Neural cell (in vitro differentiated cells): ENCODE measurements at regions not wholly inside any gene's neighbourhood (a gene's known extent, or its start where the extent isn't known, plus 50 kb on each side); places are given as distances from the start of the nearest gene placed in this dataset.

Source experiments
- H2AFZ ChIP-seq: fragments of 200-600, 300-800 bp; sonication (generic), shearing (Covaris generic); 2 replicates; pipeline ENCODE4 v1.6.0; 2014; ENCODE audit warnings: low read depth, mild to moderate bottlenecking, antibody characterized with exemption, low read length, moderate library complexity
- H3F3A ChIP-seq: fragments of 200-600 bp; shearing (Covaris generic); 2 replicates; pipeline ENCODE4 v1.6.1; 2016; ENCODE audit warnings: mild to moderate bottlenecking, moderate library complexity, mixed read lengths, antibody characterized with exemption, low read length; ENCODE audit not compliant: insufficient read depth, poor library complexity, severe bottlenecking
- H3K27ac ChIP-seq: fragments of 200-600, 300-800 bp; sonication (generic), shearing (Covaris generic); 2 replicates; pipeline ENCODE4 v1.5.1; 2014; ENCODE audit warnings: mild to moderate bottlenecking, low read length, moderate library complexity
- H3K27me3 ChIP-seq: fragments of 300-800, 200-600 bp; sonication (generic), shearing (Covaris generic); 2 replicates; pipeline ENCODE4 v1.6.0; 2014; ENCODE audit warnings: mild to moderate bottlenecking, low read depth, low read length, moderate library complexity; ENCODE audit not compliant: insufficient read depth
- H3K36me3 ChIP-seq: fragments of 300-800, 200-600 bp; sonication (generic), shearing (Covaris generic); 2 replicates; pipeline ENCODE4 v1.5.1; 2014; ENCODE audit warnings: mild to moderate bottlenecking, antibody characterized with exemption, low read length, moderate library complexity; ENCODE audit not compliant: insufficient read depth
- H3K4me2 ChIP-seq: fragments of 300-800, 200-600 bp; sonication (generic), shearing (Covaris generic); 2 replicates; pipeline ENCODE4 v1.6.0; 2014; ENCODE audit warnings: mild to moderate bottlenecking, low read length
- H3K4me3 ChIP-seq: fragments of 300-800, 200-600 bp; sonication (generic), shearing (Covaris generic); 2 replicates; pipeline ENCODE4 v1.5.1; 2014; ENCODE audit warnings: mild to moderate bottlenecking, low read length, moderate library complexity
- H3K79me2 ChIP-seq: fragments of 200-600 bp; shearing (Covaris generic); replicated peaks from 2 replicates; pipeline ENCODE4 v1.6.0; 2014; ENCODE audit warnings: mild to moderate bottlenecking, low read length, moderate library complexity; ENCODE audit not compliant: insufficient read depth
- H3K9ac ChIP-seq: fragments of 300-800, 200-600 bp; sonication (generic), shearing (Covaris generic); 2 replicates; pipeline ENCODE4 v1.6.1; 2016; ENCODE audit warnings: mild to moderate bottlenecking, low read length, mixed read lengths
- H3K9me2 ChIP-seq: fragments of 200-600 bp; shearing (Covaris generic); 2 replicates; pipeline ENCODE4 v1.6.1; 2016; ENCODE audit warnings: mild to moderate bottlenecking, low read length, mixed read lengths; ENCODE audit not compliant: insufficient read depth
- H3K9me3 ChIP-seq: fragments of 200-600, 300-800 bp; sonication (generic), shearing (Covaris generic); 2 replicates; pipeline ENCODE4 v1.6.1; 2016; ENCODE audit warnings: mild to moderate bottlenecking, mixed run types, low read length, moderate library complexity, mixed read lengths
- H4K20me1 ChIP-seq: fragments of 200-600 bp; shearing (Covaris generic); 2 replicates; pipeline ENCODE4 v1.6.1; 2016; ENCODE audit warnings: mild to moderate bottlenecking, mixed run types; ENCODE audit not compliant: insufficient read depth
- CTCF ChIP-seq: fragments of 450-650 bp; IDR thresholded peaks from 2 replicates; pipeline ENCODE4 v1.5.1; 2014; ENCODE audit warnings: antibody characterized with exemption, mild to moderate bottlenecking, moderate library complexity; ENCODE audit not compliant: poor library complexity, severe bottlenecking
- EP300 ChIP-seq: fragments of 450-650 bp; conservative IDR thresholded peaks from 2 replicates; pipeline ENCODE4 v1.6.1; 2014; ENCODE audit warnings: antibody characterized with exemption, mild to moderate bottlenecking, moderate library complexity; ENCODE audit not compliant: poor library complexity, severe bottlenecking
- EZH2 ChIP-seq: fragments of 200-600, 300-800 bp; shearing (Covaris generic), sonication (generic); IDR thresholded peaks from 2 replicates; pipeline ENCODE4 v1.6.1; 2014; ENCODE audit warnings: antibody characterized with exemption, low read length, borderline replicate concordance, mild to moderate bottlenecking; ENCODE audit not compliant: insufficient read depth, poor library complexity, severe bottlenecking
- MXI1 ChIP-seq: fragments of 450-650 bp; conservative IDR thresholded peaks from 2 replicates; pipeline ENCODE4 v1.6.1; 2014; ENCODE audit warnings: antibody characterized with exemption, mild to moderate bottlenecking; ENCODE audit not compliant: poor library complexity, severe bottlenecking
- POLR2AphosphoS5 ChIP-seq: IDR thresholded peaks from 2 replicates; pipeline ENCODE4 v1.6.1; 2012
- RAD21 ChIP-seq: fragments of 450-650 bp; conservative IDR thresholded peaks from 2 replicates; pipeline ENCODE4 v1.6.1; 2014; ENCODE audit warnings: antibody characterized with exemption, mild to moderate bottlenecking, moderate library complexity
- SMC3 ChIP-seq: fragments of 450-650 bp; conservative IDR thresholded peaks from 2 replicates; pipeline ENCODE4 v1.6.1; 2014; ENCODE audit warnings: antibody characterized with exemption, mild to moderate bottlenecking, moderate library complexity; ENCODE audit not compliant: poor library complexity
- TAF1 ChIP-seq: IDR thresholded peaks from 2 replicates; pipeline ENCODE4 v1.6.1; 2012; ENCODE audit warnings: low read depth
- TF ChIP-seq, protein P1 (sequence below): IDR thresholded peaks from 2 replicates; pipeline ENCODE4 v1.6.1; 2012; ENCODE audit warnings: borderline replicate concordance

- Histone ChIP-seq H3K9me3 (no peaks in the 10 kb centered on the region), H3K36me3 (no peaks in the 10 kb centered on the region), H3F3A (no peaks in the 10 kb centered on the region), H3K27ac (no peak overlapping the region), H3K79me2 (no peaks in the 10 kb centered on the region), H3K9ac (no peak overlapping the region), H3K9me2 (no peaks in the 10 kb centered on the region), H3K4me3 (no peak overlapping the region), H2AFZ (no peak overlapping the region), H4K20me1 (no peaks in the 10 kb centered on the region), H3K4me2 (no peak overlapping the region), H3K27me3 (no peaks in the 10 kb centered on the region)
- TF ChIP-seq, protein P1, sequence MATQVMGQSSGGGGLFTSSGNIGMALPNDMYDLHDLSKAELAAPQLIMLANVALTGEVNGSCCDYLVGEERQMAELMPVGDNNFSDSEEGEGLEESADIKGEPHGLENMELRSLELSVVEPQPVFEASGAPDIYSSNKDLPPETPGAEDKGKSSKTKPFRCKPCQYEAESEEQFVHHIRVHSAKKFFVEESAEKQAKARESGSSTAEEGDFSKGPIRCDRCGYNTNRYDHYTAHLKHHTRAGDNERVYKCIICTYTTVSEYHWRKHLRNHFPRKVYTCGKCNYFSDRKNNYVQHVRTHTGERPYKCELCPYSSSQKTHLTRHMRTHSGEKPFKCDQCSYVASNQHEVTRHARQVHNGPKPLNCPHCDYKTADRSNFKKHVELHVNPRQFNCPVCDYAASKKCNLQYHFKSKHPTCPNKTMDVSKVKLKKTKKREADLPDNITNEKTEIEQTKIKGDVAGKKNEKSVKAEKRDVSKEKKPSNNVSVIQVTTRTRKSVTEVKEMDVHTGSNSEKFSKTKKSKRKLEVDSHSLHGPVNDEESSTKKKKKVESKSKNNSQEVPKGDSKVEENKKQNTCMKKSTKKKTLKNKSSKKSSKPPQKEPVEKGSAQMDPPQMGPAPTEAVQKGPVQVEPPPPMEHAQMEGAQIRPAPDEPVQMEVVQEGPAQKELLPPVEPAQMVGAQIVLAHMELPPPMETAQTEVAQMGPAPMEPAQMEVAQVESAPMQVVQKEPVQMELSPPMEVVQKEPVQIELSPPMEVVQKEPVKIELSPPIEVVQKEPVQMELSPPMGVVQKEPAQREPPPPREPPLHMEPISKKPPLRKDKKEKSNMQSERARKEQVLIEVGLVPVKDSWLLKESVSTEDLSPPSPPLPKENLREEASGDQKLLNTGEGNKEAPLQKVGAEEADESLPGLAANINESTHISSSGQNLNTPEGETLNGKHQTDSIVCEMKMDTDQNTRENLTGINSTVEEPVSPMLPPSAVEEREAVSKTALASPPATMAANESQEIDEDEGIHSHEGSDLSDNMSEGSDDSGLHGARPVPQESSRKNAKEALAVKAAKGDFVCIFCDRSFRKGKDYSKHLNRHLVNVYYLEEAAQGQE = no peak
- TF ChIP-seq SMC3 (no peak), POLR2AphosphoS5 (no peak), EZH2 (no peak), RAD21 (no peak), MXI1 (no peak), TAF1 (no peak), CTCF (no peak), EP300 (no peak)
These were observed 230.0 kb downstream of the HS3ST1 start for GRCh38 chr4:11198516-11199305.

- no peaks in the 10 kb centered on the region for H3K79me2 ChIP-seq
- H3K4me3 ChIP-seq = no peak overlapping the region
- no peak overlapping the region for H3K4me2 ChIP-seq
- H4K20me1 ChIP-seq = no peaks in the 10 kb centered on the region
- H3K9me3 ChIP-seq = no peaks in the 10 kb centered on the region
- H2AFZ ChIP-seq = no peak overlapping the region
- no peak for TF ChIP-seq EP300
- TF ChIP-seq RAD21 = no peak
- TF ChIP-seq EZH2 = no peak
- no peak for TF ChIP-seq MXI1
- no peak for TF ChIP-seq POLR2AphosphoS5
- TF ChIP-seq TAF1 = no peak
- no peak for TF ChIP-seq SMC3
- TF ChIP-seq CTCF = no peak
- TF ChIP-seq, protein P1 = no peak
- H3F3A ChIP-seq = no peaks in the 10 kb centered on the region
- no peaks in the 10 kb centered on the region for H3K36me3 ChIP-seq
- H3K9ac ChIP-seq = no peak overlapping the region
- H3K9me2 ChIP-seq = no peaks in the 10 kb centered on the region
- no peak overlapping the region for H3K27ac ChIP-seq
- no peaks in the 10 kb centered on the region for H3K27me3 ChIP-seq
These were observed 230.9 kb downstream of the HS3ST1 start for GRCh38 chr4:11197631-11198341.
